H9 (cell line): ENCODE measurements at regions not wholly inside any gene's neighbourhood (a gene's known extent, or its start where the extent isn't known, plus 50 kb on each side); places are given as distances from the start of the nearest gene placed in this dataset.

Experiments
- DNase-seq: peaks from one replicate; pipeline ENCODE4 v3.0.0-alpha.2; 2017
- H2AFZ ChIP-seq: one replicate; pipeline ENCODE4 v1.6.1; 2013; ENCODE audit warnings: mild to moderate bottlenecking, low read length, control low read depth, moderate library complexity
- H2AK5ac ChIP-seq: 2 replicates; pipeline ENCODE4 v1.6.1; 2013; ENCODE audit warnings: low read length, control low read depth, mixed read lengths; ENCODE audit not compliant: insufficient read length
- H2BK120ac ChIP-seq: one replicate; pipeline ENCODE4 v1.6.1; 2013; ENCODE audit warnings: low read depth, mild to moderate bottlenecking, low read length, control low read depth, inconsistent platforms; ENCODE audit not compliant: poor library complexity, severe bottlenecking
- H2BK12ac ChIP-seq: 2 replicates; pipeline ENCODE4 v1.6.1; 2013; ENCODE audit warnings: low read length, control low read depth, mixed read lengths, low read depth; ENCODE audit not compliant: insufficient read length
- H2BK15ac ChIP-seq: 2 replicates; pipeline ENCODE4 v1.6.1; 2013; ENCODE audit warnings: low read depth, low read length, control low read depth
- H2BK20ac ChIP-seq: one replicate; pipeline ENCODE4 v1.6.1; 2013; ENCODE audit warnings: low read depth, mild to moderate bottlenecking, low read length, control low read depth, inconsistent platforms; ENCODE audit not compliant: poor library complexity, severe bottlenecking
- H2BK5ac ChIP-seq: 2 replicates; pipeline ENCODE4 v1.6.1; 2013; ENCODE audit warnings: low read length, control low read depth, mixed read lengths; ENCODE audit not compliant: insufficient read length
- H3K14ac ChIP-seq: 2 replicates; pipeline ENCODE4 v1.6.1; 2013; ENCODE audit warnings: low read length, control low read depth; ENCODE audit not compliant: insufficient read depth
- H3K18ac ChIP-seq: 2 replicates; pipeline ENCODE4 v1.6.1; 2013; ENCODE audit warnings: low read depth, mild to moderate bottlenecking, mixed read lengths, low read length, control low read depth; ENCODE audit not compliant: insufficient read length
- H3K23ac ChIP-seq: 2 replicates; pipeline ENCODE4 v1.6.1; 2013; ENCODE audit warnings: low read length, control low read depth, mixed read lengths, low read depth; ENCODE audit not compliant: insufficient read length
- H3K23me2 ChIP-seq: 2 replicates; pipeline ENCODE4 v1.6.1; 2013; ENCODE audit warnings: low read depth, mild to moderate bottlenecking, mixed read lengths, low read length, control low read depth; ENCODE audit not compliant: insufficient read length, poor library complexity, severe bottlenecking
- H3K27ac ChIP-seq: 2 replicates; pipeline ENCODE4 v1.5.1; 2013; ENCODE audit warnings: low read length, control low read depth, mixed read lengths, low read depth; ENCODE audit not compliant: insufficient read length
- H3K27me3 ChIP-seq: 2 replicates; pipeline ENCODE4 v1.6.1; 2013; ENCODE audit warnings: low read length, control low read depth, inconsistent platforms; ENCODE audit not compliant: insufficient read depth
- H3K4ac ChIP-seq: 2 replicates; pipeline ENCODE4 v1.6.1; 2013; ENCODE audit warnings: low read depth, mild to moderate bottlenecking, control low read depth, inconsistent platforms, low read length, moderate library complexity
- H3K4me1 ChIP-seq: 2 replicates; pipeline ENCODE4 v1.6.1; 2013; ENCODE audit warnings: low read length, control low read depth, inconsistent platforms; ENCODE audit not compliant: insufficient read depth
- H3K4me2 ChIP-seq: 2 replicates; pipeline ENCODE4 v1.6.1; 2013; ENCODE audit warnings: low read length, control low read depth, mixed read lengths; ENCODE audit not compliant: insufficient read length, insufficient read depth
- H3K56ac ChIP-seq: 2 replicates; pipeline ENCODE4 v1.6.1; 2013; ENCODE audit warnings: low read depth, mild to moderate bottlenecking, mixed read lengths, low read length, control low read depth; ENCODE audit not compliant: insufficient read length
- H3K79me1 ChIP-seq: 2 replicates; pipeline ENCODE4 v1.6.1; 2013; ENCODE audit warnings: low read depth, mild to moderate bottlenecking, moderate library complexity, low read length, control low read depth, inconsistent platforms; ENCODE audit not compliant: insufficient read depth, poor library complexity, severe bottlenecking
- H3K79me2 ChIP-seq: 2 replicates; pipeline ENCODE4 v1.6.1; 2013; ENCODE audit warnings: low read length, control low read depth, inconsistent platforms; ENCODE audit not compliant: insufficient read depth
- H3K9ac ChIP-seq: 2 replicates; pipeline ENCODE4 v1.6.1; 2013; ENCODE audit warnings: low read length, control low read depth, mixed read lengths; ENCODE audit not compliant: insufficient read length; ENCODE audit errors: extremely low read depth
- H3K9me3 ChIP-seq: one replicate; pipeline ENCODE4 v1.6.1; 2013; ENCODE audit warnings: low read depth, low read length, inconsistent platforms; ENCODE audit not compliant: control insufficient read depth
- H3T11ph ChIP-seq: one replicate; pipeline ENCODE4 v1.6.1; 2013; ENCODE audit warnings: mild to moderate bottlenecking, low read length, control low read depth, inconsistent platforms
- H4K20me1 ChIP-seq: one replicate; pipeline ENCODE4 v1.6.1; 2013; ENCODE audit not compliant: control insufficient read depth, insufficient read length, insufficient read depth
- H4K5ac ChIP-seq: 2 replicates; pipeline ENCODE4 v1.6.1; 2013; ENCODE audit warnings: low read depth, mild to moderate bottlenecking, mixed read lengths, low read length, control low read depth; ENCODE audit not compliant: insufficient read length
- H4K8ac ChIP-seq: replicated peaks from 2 replicates; pipeline ENCODE4 v1.6.1; 2013; ENCODE audit warnings: low read length, control low read depth, mixed read lengths, low read depth; ENCODE audit not compliant: insufficient read length
- H4K91ac ChIP-seq: 2 replicates; pipeline ENCODE4 v1.6.1; 2013; ENCODE audit warnings: low read depth, mild to moderate bottlenecking, moderate library complexity, mixed read lengths, low read length, control low read depth; ENCODE audit not compliant: insufficient read length
- H3K27ac Mint-ChIP-seq, 3 experiments: 2 replicates in 2 of 3; 3 replicates in 1 of 3; pipeline ENCODE4 v1.8.0; 2020 to 2021; ENCODE audit warnings: mixed read lengths in 3 of 3, mild to moderate bottlenecking in 1 of 3, moderate library complexity in 1 of 3
- H3K27me3 Mint-ChIP-seq: 2 replicates; pipeline ENCODE4 v1.8.0; 2021; ENCODE audit warnings: low read depth, mild to moderate bottlenecking, moderate library complexity, mixed read lengths
- H3K36me3 Mint-ChIP-seq, 3 experiments: 2 replicates in 2 of 3; 3 replicates in 1 of 3; pipeline ENCODE4 v1.8.0; 2020 to 2021; ENCODE audit warnings: low read depth in 3 of 3, mixed read lengths in 3 of 3; ENCODE audit not compliant: insufficient read depth in 1 of 3
- H3K4me1 Mint-ChIP-seq, 2 experiments: 2 replicates each; pipeline ENCODE4 v1.8.0; 2020; ENCODE audit warnings: mixed read lengths in 2 of 2
- H3K4me3 Mint-ChIP-seq, 2 experiments: 2 replicates in 1 of 2; 3 replicates in 1 of 2; pipeline ENCODE4 v1.8.0; 2020 to 2021; ENCODE audit warnings: mild to moderate bottlenecking in 2 of 2, mixed read lengths in 2 of 2, moderate library complexity in 1 of 2
- H3K9me3 Mint-ChIP-seq, 2 experiments: 2 replicates in 1 of 2; 3 replicates in 1 of 2; pipeline ENCODE4 v1.8.0; 2020; ENCODE audit warnings: mild to moderate bottlenecking in 2 of 2, mixed read lengths in 2 of 2, moderate library complexity in 1 of 2
- CTCF ChIP-seq: fragments of 200-600 bp; sonication (generic); conservative IDR thresholded peaks from 3 replicates; pipeline ENCODE4 v1.8.0; 2021; ENCODE audit warnings: antibody characterized with exemption, mild to moderate bottlenecking
- WGBS: extraction: QIAGEN DNeasy Blood & Tissue Kit; methylation state at CpG from one replicate; pipeline ENCODE4 v1.1.7; 2013; ENCODE audit warnings: missing lambda C conversion rate, low lambda C conversion rate, mixed read lengths; ENCODE audit not compliant: insufficient read length; ENCODE audit errors: extremely low coverage; 5-methylcytosine and 5-hydroxymethylcytosine counted together

- no CpG with 5 or more reads among the region's 4 CpGs for WGBS
- H3K36me3 Mint-ChIP-seq = no peaks in the 10 kb centered on the region
- H2AK5ac ChIP-seq = no peak overlapping the region
Observed at GRCh38 chr16:65455761-65456160, 333.9 kb upstream of the CDH11 start.

More at GRCh38 chr16:65455761-65456160, 333.9 kb upstream of the CDH11 start:
- Histone ChIP-seq H4K5ac (no peak overlapping the region), H3K56ac (no peak overlapping the region), H2BK5ac (no peak overlapping the region), H3K4me2 (no peak overlapping the region), H3K23ac (no peak overlapping the region), H3K18ac (no peak overlapping the region), H3K79me1 (no peaks in the 10 kb centered on the region), H3K27ac (no peak overlapping the region), H4K20me1 (no peaks in the 10 kb centered on the region), H3K4ac (no peak overlapping the region), H3K23me2 (no peaks in the 10 kb centered on the region), H3T11ph (no peak overlapping the region), H3K27me3 (no peaks in the 10 kb centered on the region), H3K9me3 (no peaks in the 10 kb centered on the region), H3K79me2 (no peaks in the 10 kb centered on the region), H2BK20ac (no peak overlapping the region), H3K14ac (no peak overlapping the region), H3K4me1 (no peaks in the 10 kb centered on the region), H2BK12ac (no peak overlapping the region), H2AFZ (no peak overlapping the region), H3K9ac (no peak overlapping the region), H2BK120ac (no peak overlapping the region), H2BK15ac (no peak overlapping the region), H4K91ac (no peak overlapping the region), H4K8ac (no peak overlapping the region)
- no peaks in the 10 kb centered on the region for H3K4me1 Mint-ChIP-seq
- no peak overlapping the region for H3K27ac Mint-ChIP-seq
- H3K9me3 Mint-ChIP-seq = no peaks in the 10 kb centered on the region
- DNase-seq = no peak
- H3K27me3 Mint-ChIP-seq = no peaks in the 10 kb centered on the region
- TF ChIP-seq CTCF = no peak
- H3K4me3 Mint-ChIP-seq = no peak overlapping the region
